HG02852 (cell line): ENCODE measurements at regions not wholly inside any gene's neighbourhood (a gene's known extent, or its start where the extent isn't known, plus 50 kb on each side); places are given as distances from the start of the nearest gene placed in this dataset.

Source experiments
- ATAC-seq: cut with Tn5 transposase; IDR thresholded peaks from one replicate; pipeline ENCODE4 v1.9.1; 2021; ENCODE audit warnings: mild to moderate bottlenecking, moderate library complexity; ENCODE audit not compliant: unreplicated experiment

GRCh38 chr20:23207826-23208540, 121.9 kb upstream of the CD93 start:
- no peak for ATAC-seq

GRCh38 chr20:23206995-23207394, 120.9 kb upstream of the CD93 start:
- ATAC-seq: no peak

GRCh38 chr20:23206061-23206460, 119.9 kb upstream of the CD93 start:
- ATAC-seq: no peak

- no peak for ATAC-seq
Measured at GRCh38 chr20:23205611-23206041, 119.5 kb upstream of the CD93 start.

- no peak for ATAC-seq
Measured at GRCh38 chr20:23205211-23205610, 119.1 kb upstream of the CD93 start.

- no peak for ATAC-seq
Measured at GRCh38 chr20:23203951-23204730, 118.0 kb upstream of the CD93 start.

- no peak for ATAC-seq
Measured at GRCh38 chr20:23203310-23203709, 117.2 kb upstream of the CD93 start.

- no peak for ATAC-seq
Measured at GRCh38 chr20:23201658-23202057, 115.5 kb upstream of the CD93 start.

- no peak for ATAC-seq
Measured at GRCh38 chr20:23200914-23201313, 114.8 kb upstream of the CD93 start.

GRCh38 chr20:23200413-23200812, 114.3 kb upstream of the CD93 start:
- no peak for ATAC-seq

GRCh38 chr20:23199356-23199755, 113.2 kb upstream of the CD93 start:
- no peak for ATAC-seq

GRCh38 chr20:23198815-23199214, 112.7 kb upstream of the CD93 start:
- no peak for ATAC-seq

GRCh38 chr20:23197836-23198235, 111.7 kb upstream of the CD93 start:
- ATAC-seq: no peak

GRCh38 chr20:23195636-23196035, 109.5 kb upstream of the CD93 start:
- ATAC-seq: no peak

- no peak for ATAC-seq
Measured at GRCh38 chr20:23193801-23194384, 107.8 kb upstream of the CD93 start.

GRCh38 chr20:23192469-23192868, 106.3 kb upstream of the CD93 start:
- no peak for ATAC-seq

- no peak for ATAC-seq
Measured at GRCh38 chr20:23190557-23190956, 104.4 kb upstream of the CD93 start.

GRCh38 chr20:23189854-23190253, 103.7 kb upstream of the CD93 start:
- ATAC-seq: no peak

- ATAC-seq: no peak
Measured at GRCh38 chr20:23189341-23189740, 103.2 kb upstream of the CD93 start.

- no peak for ATAC-seq
Measured at GRCh38 chr20:23188377-23189169, 102.4 kb upstream of the CD93 start.

- ATAC-seq: no peak
Measured at GRCh38 chr20:23187751-23188150, 101.6 kb upstream of the CD93 start.
